ENCODE measurements at regions not wholly inside any gene's neighbourhood (a gene's known extent, or its start where the extent isn't known, plus 50 kb on each side); places are given as distances from the start of the nearest gene placed in this dataset.
"Not testable (repeated sequence)": the region's sequence is repeated elsewhere in the genome, so short reads cannot be mapped to it uniquely, and the experiment has no call there.

GRCh38 chr1:143691971-143692529 is 279.7 kb downstream of the FAM72C start:
- no peak for DNase-seq

GRCh38 chr1:143691400-143691891 is 280.3 kb downstream of the FAM72C start:
- no peak for DNase-seq

DNA sequence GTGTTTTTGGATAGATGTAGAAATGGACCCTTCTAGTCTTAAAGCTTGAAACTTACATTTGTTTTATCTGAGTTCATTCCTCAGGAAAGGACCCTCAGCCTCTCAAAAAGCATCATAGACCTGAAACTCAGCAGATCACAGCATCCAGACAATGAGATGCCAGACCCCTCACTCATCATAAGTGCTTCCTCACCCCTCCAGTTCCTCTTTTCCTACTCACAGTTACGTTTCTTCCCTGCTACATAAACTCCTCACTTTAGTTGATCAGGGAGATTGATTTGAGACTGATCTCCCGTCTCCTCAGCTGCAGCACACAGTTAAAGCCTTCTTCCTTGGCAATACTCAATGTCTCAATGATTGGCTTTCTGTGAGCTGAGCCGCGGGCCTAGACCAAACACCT is 282.0 kb downstream of the FAM72C start:
- no peak for DNase-seq

DNA sequence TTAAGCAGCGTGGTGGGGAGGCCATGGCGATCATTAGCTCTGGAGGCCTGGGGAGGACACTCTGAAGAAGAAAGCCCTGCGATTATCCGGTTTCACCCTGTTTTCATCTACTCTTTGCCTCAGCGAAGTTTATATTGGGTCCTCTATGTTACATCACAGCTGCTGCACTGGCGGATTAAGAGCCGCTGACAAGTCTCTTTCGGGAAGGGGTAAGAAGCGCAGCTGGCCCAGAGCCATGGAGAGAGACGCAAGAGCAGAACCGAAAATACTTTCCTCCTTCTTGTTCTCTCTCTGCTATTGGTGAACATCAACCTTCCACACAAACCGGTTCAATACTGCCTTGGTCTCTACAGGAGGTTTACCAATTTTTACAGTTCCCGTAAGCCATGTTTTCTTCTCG is 291.5 kb downstream of the FAM72C start:
- no peak for DNase-seq

DNA sequence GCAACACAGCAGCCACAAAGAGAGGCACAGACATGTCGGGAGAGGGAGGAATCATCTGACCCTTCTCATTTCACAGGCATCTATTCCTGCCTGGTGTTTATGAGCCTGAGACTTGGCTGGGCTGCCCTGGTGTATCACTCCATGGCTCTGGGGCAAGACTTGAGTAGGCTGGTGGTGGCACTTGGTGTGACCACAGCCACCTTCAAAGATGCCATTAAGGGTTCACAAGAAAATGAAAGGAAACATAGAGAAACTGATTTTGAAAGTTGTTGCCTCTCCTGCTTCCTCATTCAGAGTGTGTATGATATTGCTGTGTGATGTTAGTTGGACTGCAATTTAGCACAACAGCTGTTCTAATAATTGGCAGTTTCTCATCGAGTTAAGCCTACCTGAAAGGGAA is 298.8 kb downstream of the FAM72C start:
- DNase-seq = no peak

GRCh38 chr1:143667730-143668129 is 304.1 kb downstream of the FAM72C start:
- DNase-seq = no peak

GRCh38 chr1:143666851-143667250 is 304.9 kb downstream of the FAM72C start:
- no peak for DNase-seq

DNA sequence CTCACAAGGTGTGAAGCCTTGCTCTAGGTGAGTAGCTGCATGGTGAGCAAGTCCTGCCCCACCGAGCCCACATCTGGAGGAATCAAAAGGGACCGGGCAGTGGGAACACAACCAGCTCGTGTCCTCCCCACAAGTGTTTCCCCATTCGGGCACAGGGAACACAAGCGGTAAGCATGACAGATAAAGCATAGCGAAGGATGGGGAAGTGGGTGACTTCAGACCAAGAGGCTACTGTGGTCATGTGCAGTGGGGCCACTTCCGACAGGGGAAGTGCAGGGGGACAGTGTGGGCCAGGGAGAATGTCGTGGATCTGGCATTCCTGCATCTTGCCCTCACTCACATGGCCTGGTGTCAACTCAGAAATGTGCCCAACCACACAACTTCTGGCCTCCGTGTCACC is 306.2 kb downstream of the FAM72C start:
- DNase-seq = no peak

- not testable (repeated sequence) for DNase-seq
These were observed 308.7 kb downstream of the FAM72C start for GRCh38 chr1:143663056-143663455.

DNA sequence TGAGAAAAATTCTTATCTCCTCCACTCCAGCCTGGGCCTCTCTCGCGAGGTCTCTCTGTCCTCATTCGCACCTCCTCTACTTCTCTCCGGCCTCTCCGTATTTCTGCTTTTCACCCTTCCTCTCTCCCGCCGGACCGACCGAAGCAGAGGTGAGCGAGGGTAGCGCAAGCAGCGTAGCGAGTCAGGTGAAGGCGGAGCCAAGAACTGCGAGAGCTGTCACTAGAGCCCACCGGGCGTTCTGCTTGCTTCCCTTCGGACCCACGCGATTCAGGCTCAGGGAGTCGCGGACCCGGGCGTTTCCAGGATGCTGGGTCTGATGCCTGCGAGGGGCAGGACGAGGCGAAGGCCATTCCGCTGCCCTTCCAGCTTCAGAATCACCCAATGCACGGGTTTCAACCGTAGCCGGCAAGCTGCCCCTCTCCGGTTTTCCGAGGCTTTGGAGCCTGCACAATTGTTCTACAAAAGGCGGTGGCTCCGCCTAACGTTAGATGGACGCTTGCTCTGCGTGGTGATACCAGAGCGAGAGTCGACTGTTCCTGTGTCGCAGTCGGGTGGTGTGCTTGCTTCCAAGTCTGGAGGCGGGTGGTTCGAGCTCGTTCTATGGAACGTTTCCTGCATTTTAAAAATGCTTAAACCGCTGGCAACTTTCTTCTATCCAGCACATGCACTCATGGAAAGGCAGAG is 310.2 kb downstream of the FAM72C start:
- DNase-seq = no peak

GRCh38 chr1:143660354-143660941 is 311.3 kb downstream of the FAM72C start:
- DNase-seq = no peak

- DNase-seq = no peak
These were observed 318.4 kb downstream of the FAM72C start for GRCh38 chr1:143653429-143653802.

- no peak for DNase-seq
These were observed 318.9 kb downstream of the FAM72C start for GRCh38 chr1:143652744-143653428.

DNA sequence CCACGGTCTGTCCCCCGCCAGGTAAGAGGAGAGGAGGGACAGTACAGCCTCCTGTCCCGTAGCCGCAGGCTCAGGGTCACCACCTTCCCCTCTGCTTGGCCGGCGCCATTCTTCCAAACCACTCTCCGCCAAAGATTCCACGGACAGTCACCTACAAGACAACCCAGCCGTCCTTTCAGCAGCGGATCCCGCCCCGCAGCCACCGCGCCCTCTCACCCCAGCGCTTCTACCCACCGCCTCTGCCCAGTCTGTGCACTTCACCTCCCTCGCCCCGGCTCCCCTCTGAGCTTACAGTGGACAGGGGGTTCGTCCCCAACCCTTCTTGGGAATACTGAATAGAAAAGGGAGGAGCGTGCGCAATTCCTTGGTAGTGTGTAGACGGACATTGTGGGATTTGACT is 319.6 kb downstream of the FAM72C start:
- no peak for DNase-seq

- no peak for DNase-seq
These were observed 320.3 kb downstream of the FAM72C start for GRCh38 chr1:143651350-143651992.

GRCh38 chr1:143644035-143644434 is 327.8 kb downstream of the FAM72C start:
- DNase-seq = not testable (repeated sequence)

DNA sequence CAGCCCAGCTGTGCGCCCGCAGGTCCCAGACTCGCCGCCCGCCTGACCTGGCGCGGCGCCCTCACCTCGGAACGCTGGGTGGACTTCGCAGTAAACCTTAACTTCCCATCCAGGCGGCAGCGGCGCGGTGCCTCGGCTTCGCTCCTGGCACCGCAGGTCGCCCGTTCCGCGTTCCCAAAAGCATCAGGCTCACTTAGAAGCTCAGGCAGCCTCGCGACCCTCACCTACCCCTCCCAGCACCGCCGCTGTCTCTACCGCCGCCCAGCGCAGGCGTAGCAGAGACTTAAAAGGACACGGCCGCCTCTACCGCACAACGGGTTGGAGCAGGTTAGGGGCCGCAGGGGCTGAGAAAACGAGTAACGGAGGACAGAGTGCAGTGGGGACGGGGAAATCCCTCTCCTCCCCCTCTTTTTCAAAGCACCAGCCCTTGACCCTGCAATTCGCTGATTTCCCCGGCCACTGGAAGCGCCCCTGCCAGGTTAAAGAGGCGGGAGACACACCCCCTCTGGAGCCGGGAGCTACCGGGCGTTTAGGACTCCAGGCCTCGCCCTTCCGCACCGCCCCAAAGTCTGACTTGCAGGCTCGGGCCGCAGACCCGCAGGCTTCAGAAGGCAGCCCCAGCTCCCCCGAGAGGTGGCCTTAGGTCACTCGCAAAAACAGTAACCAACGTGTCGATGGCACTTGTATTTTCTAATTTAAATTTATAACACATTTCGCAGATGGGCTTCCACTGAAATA is 328.5 kb downstream of the FAM72C start:
- DNase-seq = no peak

DNA sequence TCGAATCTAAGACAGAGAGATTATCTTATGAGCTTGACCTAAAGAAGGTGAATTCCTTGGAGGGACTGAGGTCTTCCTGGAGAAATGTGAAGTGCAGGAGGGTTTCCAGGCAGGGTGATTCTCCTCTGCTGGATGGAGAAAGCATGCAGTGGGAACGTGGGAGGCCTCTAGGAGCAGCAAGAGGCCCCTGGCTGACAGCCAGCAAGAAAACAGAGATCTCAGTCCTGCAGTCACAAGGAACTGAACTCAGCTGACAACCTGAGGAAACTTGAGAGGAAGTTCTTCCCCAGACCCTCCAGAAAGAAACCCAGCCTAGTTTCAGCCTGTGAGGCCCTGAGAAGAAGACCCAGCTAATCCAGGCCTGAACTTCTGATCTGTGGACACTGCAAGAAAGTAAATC is 345.9 kb downstream of the FAM72C start:
- DNase-seq = no peak

DNA sequence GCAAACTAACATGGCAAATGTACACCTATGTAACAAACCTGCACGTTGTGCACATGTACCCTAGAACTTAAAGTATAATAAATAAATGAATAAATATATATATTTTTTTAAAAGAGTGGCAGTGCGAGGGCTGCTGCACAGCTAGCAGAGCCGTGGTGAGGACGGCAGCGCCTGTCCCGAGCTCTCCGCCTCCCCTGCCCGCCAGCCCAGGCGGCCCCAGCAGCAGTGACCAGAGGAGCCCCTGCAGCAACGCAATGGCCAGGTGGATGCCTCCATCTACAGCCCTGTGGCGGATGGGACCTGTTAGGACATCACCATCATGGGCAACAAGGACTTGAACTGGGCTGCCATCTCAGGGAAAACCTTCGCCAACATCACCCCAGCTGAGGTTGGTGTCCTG is 351.9 kb downstream of the FAM72C start:
- DNase-seq = no peak

DNA sequence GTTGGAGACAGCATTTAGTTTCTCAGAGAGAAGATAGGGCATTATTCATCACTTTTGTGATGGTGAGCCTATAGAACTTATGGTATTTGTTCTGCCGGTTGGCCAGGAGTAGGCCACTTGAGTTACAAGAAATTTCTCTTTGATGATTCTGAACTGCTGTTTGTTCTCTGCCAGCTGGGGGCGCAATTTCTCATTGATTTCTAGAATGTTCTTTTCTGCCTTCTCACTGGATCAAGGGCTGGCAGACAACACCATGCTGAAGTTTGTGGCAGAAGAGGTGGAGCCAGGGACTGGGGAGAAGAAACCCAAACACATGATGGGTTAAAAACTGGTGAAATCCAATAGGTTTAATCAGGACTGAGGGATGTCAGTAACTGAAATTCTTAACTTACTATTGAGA is 360.6 kb downstream of the FAM72C start:
- DNase-seq = no peak

DNA sequence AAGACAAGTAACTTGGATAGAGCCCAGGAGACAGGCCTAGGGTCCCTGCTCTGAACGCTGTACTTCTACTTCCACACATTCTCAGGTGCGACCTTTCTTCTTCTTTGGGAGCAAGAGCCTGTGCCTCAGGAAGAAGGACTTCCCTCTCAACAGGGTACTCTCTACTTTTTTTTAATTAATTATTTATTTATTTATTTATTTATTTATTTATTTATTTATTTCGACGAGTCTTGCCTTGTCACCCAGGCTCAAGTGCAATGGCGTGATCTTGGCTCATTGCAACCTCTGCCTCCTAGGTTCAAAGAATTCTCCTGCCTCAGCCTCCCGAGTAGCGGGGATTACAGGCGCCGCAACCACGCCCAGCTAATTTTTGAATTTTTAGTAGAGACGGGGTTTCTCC is 361.6 kb downstream of the FAM72C start:
- no peak for DNase-seq

DNA sequence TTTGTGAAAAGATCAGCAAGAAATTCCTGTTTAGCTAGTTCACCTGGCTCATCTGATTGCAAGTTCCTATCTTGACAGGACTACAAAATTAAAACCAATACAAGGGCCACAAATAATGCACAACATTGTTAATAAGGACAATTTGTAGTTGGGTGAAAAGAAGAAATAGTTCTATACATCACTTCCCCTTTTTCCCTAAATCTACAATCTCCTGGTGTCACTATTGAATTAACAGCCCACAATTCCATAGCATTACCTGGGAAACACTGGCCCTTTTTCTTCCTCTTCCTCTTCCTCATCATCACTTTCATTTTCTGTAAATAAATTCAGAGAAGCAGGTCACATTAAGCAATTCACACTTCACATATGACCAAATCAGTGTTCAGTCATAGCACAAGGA is 366.9 kb downstream of the FAM72C start:
- no peak for DNase-seq

DNA sequence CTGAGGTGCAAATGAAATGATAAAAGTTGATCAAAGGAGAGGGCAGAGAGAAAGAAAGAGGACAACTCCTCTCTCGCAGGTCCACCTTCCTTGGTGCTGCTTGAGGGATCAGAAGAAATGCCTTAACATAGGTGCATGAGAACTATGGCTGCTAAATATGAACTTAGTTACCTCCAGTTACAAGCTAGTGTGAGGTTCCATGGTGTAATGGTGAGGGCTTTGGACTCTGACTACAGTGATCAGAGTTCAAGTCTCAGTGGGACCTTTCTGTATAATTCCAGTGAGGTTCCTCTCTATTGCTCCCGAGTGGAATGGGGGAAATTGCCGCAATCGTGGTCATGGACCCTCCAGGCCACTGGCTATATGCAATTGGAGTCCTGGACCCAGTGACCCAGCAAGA is 387.3 kb downstream of the FAM72C start:
- DNase-seq = no peak

Data from stimulated activated CD4-positive, alpha-beta T cell treated with anti-CD3 and anti-CD28 coated beads, Interleukin-12 subunit alpha, Interleukin-12 subunit beta, amount 100 ng/mL, for 4 hours (primary cell).